ENCODE measurements at regions not wholly inside any gene's neighbourhood (a gene's known extent, or its start where the extent isn't known, plus 50 kb on each side); places are given as distances from the start of the nearest gene placed in this dataset.

- intact Hi-C loops (cut with DNase I), result no loop called here
- DNase-seq, result no peak
- H3K27ac ChIP-seq, result no peak overlapping the region
- no peaks in the 10 kb centered on the region for H3K4me1 ChIP-seq
- H3K4me3 ChIP-seq, result no peak overlapping the region
- ATAC-seq, result no peak
- H3K27me3 ChIP-seq, result no peaks in the 10 kb centered on the region
- no peaks in the 10 kb centered on the region for H3K9me3 ChIP-seq
- TF ChIP-seq, protein P1, sequence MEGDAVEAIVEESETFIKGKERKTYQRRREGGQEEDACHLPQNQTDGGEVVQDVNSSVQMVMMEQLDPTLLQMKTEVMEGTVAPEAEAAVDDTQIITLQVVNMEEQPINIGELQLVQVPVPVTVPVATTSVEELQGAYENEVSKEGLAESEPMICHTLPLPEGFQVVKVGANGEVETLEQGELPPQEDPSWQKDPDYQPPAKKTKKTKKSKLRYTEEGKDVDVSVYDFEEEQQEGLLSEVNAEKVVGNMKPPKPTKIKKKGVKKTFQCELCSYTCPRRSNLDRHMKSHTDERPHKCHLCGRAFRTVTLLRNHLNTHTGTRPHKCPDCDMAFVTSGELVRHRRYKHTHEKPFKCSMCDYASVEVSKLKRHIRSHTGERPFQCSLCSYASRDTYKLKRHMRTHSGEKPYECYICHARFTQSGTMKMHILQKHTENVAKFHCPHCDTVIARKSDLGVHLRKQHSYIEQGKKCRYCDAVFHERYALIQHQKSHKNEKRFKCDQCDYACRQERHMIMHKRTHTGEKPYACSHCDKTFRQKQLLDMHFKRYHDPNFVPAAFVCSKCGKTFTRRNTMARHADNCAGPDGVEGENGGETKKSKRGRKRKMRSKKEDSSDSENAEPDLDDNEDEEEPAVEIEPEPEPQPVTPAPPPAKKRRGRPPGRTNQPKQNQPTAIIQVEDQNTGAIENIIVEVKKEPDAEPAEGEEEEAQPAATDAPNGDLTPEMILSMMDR (IDR thresholded peaks at IDR 0.05), result no peak
- no peak for TF ChIP-seq POLR2A (IDR thresholded peaks at IDR 0.05)
- WGBS, 4 donors, result 84 to 92% (median 89%) methylated on average over 3 of the region's 3 CpGs
- no peaks in the 10 kb centered on the region for H3K36me3 ChIP-seq
These were observed 82.7 kb upstream of the CDYL2 start for GRCh38 chr16:80887062-80887461.

- no peak for DNase-seq
- Histone ChIP-seq H3K27ac (no peak overlapping the region), H3K27me3 (no peaks in the 10 kb centered on the region), H3K36me3 (no peaks in the 10 kb centered on the region), H3K4me1 (no peaks in the 10 kb centered on the region), H3K4me3 (no peak overlapping the region), H3K9me3 (no peaks in the 10 kb centered on the region)
- WGBS, 4 donors, result 79 to 88% (median 84%) methylated on average over 5 of the region's 5 CpGs
- TF ChIP-seq POLR2A (IDR thresholded peaks at IDR 0.05), result no peak
- TF ChIP-seq, protein P1 (IDR thresholded peaks at IDR 0.05), result no peak
- ATAC-seq, result no peak
- intact Hi-C loops (cut with DNase I), result no loop called here
These were observed 79.4 kb upstream of the CDYL2 start for GRCh38 chr16:80883816-80884215.

GRCh38 chr16:80883159-80883642 is 78.8 kb upstream of the CDYL2 start:
- ATAC-seq (no peak), DNase-seq (no peak)
- no peaks in the 10 kb centered on the region for H3K27me3 ChIP-seq
- H3K27ac ChIP-seq, result no peak overlapping the region
- H3K4me3 ChIP-seq, result no peak overlapping the region
- H3K36me3 ChIP-seq, result no peaks in the 10 kb centered on the region
- no peaks in the 10 kb centered on the region for H3K4me1 ChIP-seq
- no peak for TF ChIP-seq POLR2A (IDR thresholded peaks at IDR 0.05)
- TF ChIP-seq, protein P1 (IDR thresholded peaks at IDR 0.05), result no peak
- H3K9me3 ChIP-seq, result no peaks in the 10 kb centered on the region
- WGBS, 4 donors, result 72 to 80% (median 77%) methylated on average over 4 of the region's 4 CpGs
- intact Hi-C loops (cut with DNase I), result no loop called here

- DNase-seq (no peak), ATAC-seq (no peak)
- 8 to 16% (median 13%) methylated on average over 5 of the region's 5 CpGs for WGBS, 4 donors
- Histone ChIP-seq H3K27me3 (no peaks in the 10 kb centered on the region), H3K36me3 (no peaks in the 10 kb centered on the region), H3K27ac (no peak overlapping the region), H3K9me3 (no peaks in the 10 kb centered on the region), H3K4me3 (peak overlapping the region in 1 of 12 donors; percentile 3), H3K4me1 (no peaks in the 10 kb centered on the region)
- intact Hi-C loops (cut with DNase I), result no loop called here
- TF ChIP-seq POLR2A (IDR thresholded peaks at IDR 0.05), result no peak
- TF ChIP-seq, protein P1 (IDR thresholded peaks at IDR 0.05), result no peak
These were observed 71.2 kb upstream of the CDYL2 start for GRCh38 chr16:80875616-80876015.

Measured in heart left ventricle (tissue), 16 donors.